HepG2 (cell line): ENCODE measurements at regions not wholly inside any gene's neighbourhood (a gene's known extent, or its start where the extent isn't known, plus 50 kb on each side); places are given as distances from the start of the nearest gene placed in this dataset.

Experiments used
- CREBL2 ChIP-seq: sonication (generic); formaldehyde crosslinking; IDR thresholded peaks from 2 replicates; pipeline ENCODE4 v1.8.1; 2023; ENCODE audit warnings: missing genetic modification reagents, mild to moderate bottlenecking, borderline replicate concordance
- DRAP1 ChIP-seq: IDR thresholded peaks from 2 replicates; pipeline ENCODE4 v1.6.1; 2016; ENCODE audit warnings: missing genetic modification reagents, missing compliant biosample characterization
- EHMT2 ChIP-seq: fragments of 200-600 bp; sonication (generic); IDR thresholded peaks from 2 replicates; pipeline ENCODE4 v1.7.0; 2017; ENCODE audit warnings: antibody characterized with exemption, low read depth, low read length, borderline replicate concordance
- ERF ChIP-seq: IDR thresholded peaks from 2 replicates; pipeline ENCODE4 v1.6.1; 2018; ENCODE audit warnings: missing biosample characterization, missing genetic modification reagents
- GRHL1 ChIP-seq: sonication (generic); formaldehyde crosslinking; conservative IDR thresholded peaks from 2 replicates; pipeline ENCODE4 v1.8.0; 2022; ENCODE audit warnings: missing genetic modification reagents
- HNRNPL ChIP-seq: fragments of 200-400 bp; formaldehyde crosslinking; IDR thresholded peaks from 2 replicates; pipeline ENCODE4 v1.6.1; 2017; ENCODE audit warnings: mild to moderate bottlenecking, low read depth, low read length
- IKZF5 ChIP-seq: IDR thresholded peaks from 2 replicates; pipeline ENCODE4 v1.6.1; 2018; ENCODE audit warnings: missing genetic modification reagents, mild to moderate bottlenecking, missing compliant biosample characterization
- KDM6A ChIP-seq: IDR thresholded peaks from 2 replicates; pipeline ENCODE4 v1.6.1; 2016; ENCODE audit warnings: low read depth
- KLF16 ChIP-seq, 2 experiments: sonication (generic) in 1 of 2; formaldehyde crosslinking in 1 of 2; IDR thresholded peaks; 2 replicates each; pipeline versions ENCODE4 v1.6.1 to v1.8.0; 2016 to 2023; ENCODE audit warnings: missing genetic modification reagents in 2 of 2, missing compliant biosample characterization in 1 of 2
- NR2C2 ChIP-seq: sonication (generic); formaldehyde crosslinking; IDR thresholded peaks from 2 replicates; pipeline ENCODE4 v1.4.0; 2020; ENCODE audit warnings: missing genetic modification reagents, mild to moderate bottlenecking, moderate library complexity, borderline replicate concordance
- PPARG ChIP-seq: conservative IDR thresholded peaks from 2 replicates; pipeline ENCODE4 v1.6.1; 2016; ENCODE audit warnings: missing biosample characterization, missing genetic modification reagents
- RFXANK ChIP-seq: IDR thresholded peaks from 2 replicates; pipeline ENCODE4 v1.6.1; 2016
- SOX13 ChIP-seq, 3 experiments: fragments of 450-650 bp in 1 of 3; sonication (generic) in 1 of 3; formaldehyde crosslinking in 1 of 3; IDR thresholded peaks in 2 of 3; conservative IDR thresholded peaks in 1 of 3; 2 replicates each; pipeline versions ENCODE4 v1.5.0 to v1.6.1; 2016 to 2020; ENCODE audit warnings: antibody characterized with exemption in 1 of 3, mild to moderate bottlenecking in 1 of 3, missing compliant biosample characterization in 1 of 3, missing genetic modification reagents in 1 of 3, moderate library complexity in 1 of 3
- SRY ChIP-seq: sonication (generic); formaldehyde crosslinking; IDR thresholded peaks from 2 replicates; pipeline ENCODE4 v1.8.0; 2022; ENCODE audit warnings: mild to moderate bottlenecking, missing genetic modification reagents
- THAP11 ChIP-seq: IDR thresholded peaks from 2 replicates; pipeline ENCODE4 v1.6.1; 2016; ENCODE audit warnings: missing biosample characterization, missing genetic modification reagents
- ZBTB7A ChIP-seq: sonication (generic); formaldehyde crosslinking; IDR thresholded peaks from 2 replicates; pipeline ENCODE4 v1.8.0; 2022; ENCODE audit warnings: mild to moderate bottlenecking, missing genetic modification reagents
- ZC3H4 ChIP-seq: sonication (generic); formaldehyde crosslinking; IDR thresholded peaks from 2 replicates; pipeline ENCODE4 v1.4.0; 2020; ENCODE audit warnings: missing genetic modification reagents, borderline replicate concordance
- ZFP90 ChIP-seq: sonication (generic); formaldehyde crosslinking; IDR thresholded peaks from 2 replicates; pipeline ENCODE4 v1.8.0; 2022; ENCODE audit warnings: missing genetic modification reagents, mild to moderate bottlenecking, inconsistent platforms, borderline replicate concordance
- ZNF224 ChIP-seq: sonication (generic); formaldehyde crosslinking; IDR thresholded peaks from 2 replicates; pipeline ENCODE4 v1.5.0; 2020; ENCODE audit warnings: mild to moderate bottlenecking, missing genetic modification reagents
- ZNF512 ChIP-seq: sonication (generic); formaldehyde crosslinking; IDR thresholded peaks from 2 replicates; pipeline ENCODE4 v1.4.0; 2020; ENCODE audit warnings: mild to moderate bottlenecking, missing genetic modification reagents
- ZNF543 ChIP-seq: sonication (generic); formaldehyde crosslinking; IDR thresholded peaks from 2 replicates; pipeline ENCODE4 v1.4.0; 2020; ENCODE audit warnings: mild to moderate bottlenecking, missing genetic modification reagents
- ZNF562 ChIP-seq: sonication (generic); formaldehyde crosslinking; IDR thresholded peaks from 2 replicates; pipeline ENCODE4 v1.8.0; 2022; ENCODE audit warnings: missing genetic modification reagents, borderline replicate concordance
- ZNF576 ChIP-seq: sonication (generic); formaldehyde crosslinking; IDR thresholded peaks from 2 replicates; pipeline ENCODE4 v1.4.0; 2020; ENCODE audit warnings: mild to moderate bottlenecking, missing genetic modification reagents
- ZNF614 ChIP-seq: IDR thresholded peaks from 2 replicates; pipeline ENCODE4 v1.6.1; 2018; ENCODE audit warnings: missing biosample characterization, missing genetic modification reagents, inconsistent platforms, borderline replicate concordance
- ZNF660 ChIP-seq: sonication (generic); formaldehyde crosslinking; IDR thresholded peaks from 2 replicates; pipeline ENCODE4 v1.5.1; 2020; ENCODE audit warnings: mild to moderate bottlenecking, low read depth, missing genetic modification reagents, borderline replicate concordance
- ZNF83 ChIP-seq: sonication (generic); formaldehyde crosslinking; IDR thresholded peaks from 2 replicates; pipeline ENCODE4 v1.4.0; 2020; ENCODE audit warnings: missing genetic modification reagents, mild to moderate bottlenecking, borderline replicate concordance

GRCh38 chr7:131076711-131077181 is 250.9 kb upstream of the MKLN1 start (continued):
- TF ChIP-seq ZNF224 (CRISPR knock-in tag) (no peak), ZFP90 (CRISPR knock-in tag) (peak; percentile 46; the same call in 1 of the 2 replicates), ZNF562 (CRISPR knock-in tag) (no peak), GRHL1 (no peak), KLF16 (CRISPR knock-in tag; IDR thresholded peaks at IDR 0.05) (peak in 1 of 2 experiments; percentile 75; a peak in 1 of 4 replicates), SOX13 (IDR thresholded peaks at IDR 0.05) (no peak), SOX13 (CRISPR knock-in tag; conservative IDR thresholded peaks at IDR 0.05 in 1 of 2, IDR thresholded peaks at IDR 0.05 in 1 of 2) (peak in 1 of 2 experiments; percentile 95; a peak in 2 of 4 replicates), ZNF614 (peak; percentile 94), ZNF512 (CRISPR knock-in tag) (no peak), ZNF83 (CRISPR knock-in tag) (no peak), IKZF5 (CRISPR knock-in tag) (peak; percentile 83), CREBL2 (CRISPR knock-in tag) (no peak), ZNF543 (CRISPR knock-in tag) (no peak), THAP11 (CRISPR knock-in tag) (peak; percentile 71), DRAP1 (CRISPR knock-in tag) (peak; percentile 55; the same call in 1 of the 2 replicates), ZC3H4 (CRISPR knock-in tag) (no peak), ERF (CRISPR knock-in tag) (peak; percentile 66; the same call in 1 of the 2 replicates), KDM6A (CRISPR knock-in tag) (peak; percentile 55; the same call in 1 of the 2 replicates), RFXANK (CRISPR knock-in tag) (no peak), EHMT2 (peak; percentile 30; the same call in 1 of the 2 replicates), ZNF576 (CRISPR knock-in tag) (no peak), NR2C2 (CRISPR knock-in tag) (peak; percentile 37; the same call in 1 of the 2 replicates), ZNF660 (no peak), HNRNPL (no peak), SRY (CRISPR knock-in tag) (no peak; the same call in 1 of the 2 replicates), PPARG (CRISPR knock-in tag) (peak; percentile 74), ZBTB7A (no peak)
